IMR-90 (cell line): ENCODE measurements at regions not wholly inside any gene's neighbourhood (a gene's known extent, or its start where the extent isn't known, plus 50 kb on each side); places are given as distances from the start of the nearest gene placed in this dataset.

ENCODE experiments used
- ATAC-seq: fragments of 200-7000 bp; cut with Tn5 transposase; 2 replicates; pipeline ENCODE4 v1.9.1; 2020; ENCODE audit warnings: low read depth, mild to moderate bottlenecking, moderate library complexity
- BruUV-seq: library from RNA; stranded (reverse); fragments of 400-500 nt; replicated peaks from 2 replicates; lab custom pipeline; 2021; lab: Mats Ljungman, UMichigan
- CTCF ChIA-PET: fragments of 300-600 bp; formaldehyde crosslinking; extraction: SDS; loops from one replicate; lab custom pipeline; 2021; ENCODE audit warnings: antibody characterized with exemption; lab: Yijun Ruan, JAX
- POLR2A ChIA-PET: fragments of 300-600 bp; sonication (Branson Sonifier 250); formaldehyde crosslinking; loops from one replicate; lab custom pipeline; 2022; ENCODE audit warnings: antibody characterized with exemption; ENCODE audit not compliant: unreplicated experiment; lab: Charles Lee
- DNase-seq: peaks from one replicate; pipeline ENCODE4 v3.0.0; 2013
- H2AFZ ChIP-seq: replicated peaks from 2 replicates; pipeline ENCODE3; 2013; ENCODE audit warnings: low read length, mild to moderate bottlenecking; ENCODE audit not compliant: poor library complexity
- H2AK5ac ChIP-seq: 2 replicates; pipeline ENCODE4 v1.6.1; 2013; ENCODE audit warnings: low read depth, low read length, inconsistent platforms
- H2AK9ac ChIP-seq: replicated peaks from 2 replicates; pipeline ENCODE3; 2013; ENCODE audit warnings: mild to moderate bottlenecking, low read depth, low read length, moderate library complexity; ENCODE audit not compliant: poor library complexity
- H2BK120ac ChIP-seq: 2 replicates; pipeline ENCODE4 v1.6.1; 2013; ENCODE audit warnings: low read depth, low read length, inconsistent platforms
- H2BK15ac ChIP-seq: 3 replicates; pipeline ENCODE4 v1.6.1; 2013; ENCODE audit warnings: low read depth, low read length, inconsistent platforms
- H2BK20ac ChIP-seq: 2 replicates; pipeline ENCODE4 v1.6.1; 2013; ENCODE audit warnings: low read depth, mild to moderate bottlenecking, inconsistent platforms, low read length, moderate library complexity
- H2BK5ac ChIP-seq: 2 replicates; pipeline ENCODE4 v1.6.1; 2013; ENCODE audit warnings: mild to moderate bottlenecking, low read depth, low read length, inconsistent platforms; ENCODE audit not compliant: poor library complexity, severe bottlenecking
- H3K14ac ChIP-seq: replicated peaks from 2 replicates; pipeline ENCODE4 v1.6.1; 2013; ENCODE audit warnings: low read depth, low read length, inconsistent platforms
- H3K18ac ChIP-seq: 2 replicates; pipeline ENCODE4 v1.6.1; 2013; ENCODE audit warnings: low read depth, low read length, control low read depth
- H3K23ac ChIP-seq: 2 replicates; pipeline ENCODE4 v1.6.1; 2013; ENCODE audit warnings: low read depth, low read length, inconsistent platforms
- H3K27ac ChIP-seq: 2 replicates; pipeline ENCODE4 v1.5.1; 2013; ENCODE audit warnings: mild to moderate bottlenecking, control low read depth, low read length; ENCODE audit not compliant: insufficient read depth
- H3K27me3 ChIP-seq: 2 replicates; pipeline ENCODE4 v1.6.1; 2013; ENCODE audit warnings: low read length; ENCODE audit not compliant: control insufficient read depth, insufficient read depth
- H3K36me3 ChIP-seq: 2 replicates; pipeline ENCODE4 v1.6.1; 2013; ENCODE audit warnings: low read length, mixed read lengths; ENCODE audit not compliant: control insufficient read depth, insufficient read depth
- H3K4ac ChIP-seq: 2 replicates; pipeline ENCODE4 v1.6.1; 2013; ENCODE audit warnings: low read depth, low read length, inconsistent platforms
- H3K4me1 ChIP-seq: 2 replicates; pipeline ENCODE4 v1.6.1; 2013; ENCODE audit warnings: low read length, mixed read lengths; ENCODE audit not compliant: control insufficient read depth, insufficient read depth
- H3K4me2 ChIP-seq: 2 replicates; pipeline ENCODE4 v1.6.1; 2013; ENCODE audit warnings: low read depth, mild to moderate bottlenecking, control low read depth, low read length, moderate library complexity
- H3K4me3 ChIP-seq: 2 replicates; pipeline ENCODE4 v1.5.1; 2013; ENCODE audit warnings: low read depth, mild to moderate bottlenecking, control low read depth, low read length, moderate library complexity; ENCODE audit not compliant: insufficient read depth
- H3K56ac ChIP-seq: 2 replicates; pipeline ENCODE4 v1.6.1; 2013; ENCODE audit warnings: low read length, inconsistent platforms; ENCODE audit not compliant: insufficient read depth; ENCODE audit errors: extremely low read depth
- H3K79me1 ChIP-seq, 2 experiments: 2 replicates each; pipeline ENCODE4 v1.6.1; 2013; ENCODE audit warnings: low read length in 2 of 2, inconsistent platforms in 1 of 2, low read depth in 1 of 2
- H3K9ac ChIP-seq: 2 replicates; pipeline ENCODE4 v1.6.1; 2013; ENCODE audit warnings: low read depth, low read length, control low read depth
- H3K9me1 ChIP-seq: 2 replicates; pipeline ENCODE4 v1.6.1; 2013; ENCODE audit warnings: low read length, inconsistent platforms; ENCODE audit not compliant: insufficient read depth
- H3K9me3 ChIP-seq: 2 replicates; pipeline ENCODE4 v1.6.1; 2013; ENCODE audit warnings: low read length; ENCODE audit not compliant: control insufficient read depth, insufficient read depth
- H4K20me1 ChIP-seq: 2 replicates; pipeline ENCODE4 v1.6.1; 2013; ENCODE audit warnings: low read length, inconsistent platforms; ENCODE audit not compliant: insufficient read depth
- H4K5ac ChIP-seq: 2 replicates; pipeline ENCODE4 v1.6.1; 2013; ENCODE audit warnings: mild to moderate bottlenecking, low read depth, low read length, control low read depth
- H4K8ac ChIP-seq, 2 experiments: 2 replicates each; pipeline ENCODE4 v1.6.1; 2013; ENCODE audit warnings: low read depth in 2 of 2, low read length in 2 of 2, control low read depth in 1 of 2, inconsistent platforms in 1 of 2
- H4K91ac ChIP-seq: 2 replicates; pipeline ENCODE4 v1.6.1; 2013; ENCODE audit warnings: low read depth, low read length, inconsistent platforms; ENCODE audit not compliant: insufficient read depth
- ELK1 ChIP-seq: fragments of 150-350 bp; IDR thresholded peaks from 2 replicates; pipeline ENCODE4 v1.6.1; 2016; ENCODE audit warnings: low read depth, mild to moderate bottlenecking, low read length, moderate library complexity, borderline replicate concordance
- MXI1 ChIP-seq: IDR thresholded peaks from 2 replicates; pipeline ENCODE4 v1.6.1; 2012; ENCODE audit warnings: low read depth, mild to moderate bottlenecking, low read length, moderate library complexity, borderline replicate concordance
- RAD21 ChIP-seq: IDR thresholded peaks from 2 replicates; pipeline ENCODE4 v1.6.1; 2012; ENCODE audit warnings: low read length, improper control_type of control experiment
- SMC3 ChIP-seq: fragments of 150-350 bp; IDR thresholded peaks from 2 replicates; pipeline ENCODE4 v1.6.1; 2016; ENCODE audit warnings: low read depth, mild to moderate bottlenecking, antibody characterized with exemption, low read length, moderate library complexity
- USF2 ChIP-seq: fragments of 150-350 bp; IDR thresholded peaks from 2 replicates; pipeline ENCODE4 v1.6.1; 2017; ENCODE audit warnings: mild to moderate bottlenecking, antibody characterized with exemption, low read length, low read depth
- WGBS, 2 experiments: methylation state at CpG; one replicate each; pipeline versions ENCODE4 v1.1.5 to v1.1.7; 2013; ENCODE audit warnings: missing lambda C conversion rate in 2 of 2; ENCODE audit not compliant: insufficient read length in 1 of 2; ENCODE audit errors: extremely low coverage in 2 of 2; 5-methylcytosine and 5-hydroxymethylcytosine counted together
- dilution Hi-C: fragments of 300-500 bp; cut with HindIII; formaldehyde crosslinking; loops from one replicate; pipeline ENCODE4 v1.14.3; 2018; ENCODE audit warnings: low sequenced_read_pairs; ENCODE audit not compliant: unreplicated experiment
- in situ Hi-C: fragments of 300-500 bp; cut with MboI; formaldehyde crosslinking; loops from 3 replicates; pipeline ENCODE4 v1.14.3; 2019; ENCODE audit warnings: low sequenced_read_pairs, inconsistent platforms, mixed read lengths
- intact Hi-C: fragments of 100-400 bp; cut with micrococcal nuclease; formaldehyde crosslinking; loops from 2 replicates; pipeline ENCODE4 v1.10.0; 2022

DNA sequence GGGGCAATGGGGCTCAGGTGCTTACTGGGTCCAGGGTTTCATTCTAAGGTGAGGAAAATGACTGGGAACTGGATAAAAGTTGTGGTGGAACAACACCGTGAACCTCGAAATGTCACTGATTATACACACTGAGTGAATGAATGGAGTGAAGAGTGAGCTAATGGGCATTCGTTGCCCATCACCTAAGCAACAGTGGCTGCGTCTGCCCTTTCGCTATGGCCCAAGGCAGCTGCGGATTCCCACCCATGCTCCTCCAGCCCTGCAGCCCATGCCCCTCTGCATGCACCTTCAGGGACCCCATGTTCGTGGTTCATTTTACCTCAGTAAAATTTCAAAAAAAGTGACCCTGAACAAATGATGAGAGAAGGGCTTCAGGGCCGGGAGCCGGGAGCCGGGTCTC is 196.3 kb downstream of the CTTN start:
- no peak overlapping the region for H3K9ac ChIP-seq
- H2BK15ac ChIP-seq: no peak overlapping the region
- no peak overlapping the region for H3K4ac ChIP-seq
- no peaks in the 10 kb centered on the region for H3K36me3 ChIP-seq
- dilution Hi-C loops: no loop called here
- no peak overlapping the region for H2AK9ac ChIP-seq
- H3K9me1 ChIP-seq: no peaks in the 10 kb centered on the region
- no peak overlapping the region for H2AFZ ChIP-seq
- no peak for DNase-seq
- no peak overlapping the region for H4K8ac ChIP-seq
- POLR2A ChIA-PET: no interaction called here
- H2BK120ac ChIP-seq: no peak overlapping the region
- no peak overlapping the region for H3K56ac ChIP-seq
- H2BK20ac ChIP-seq: no peak overlapping the region
- H3K14ac ChIP-seq: no peak overlapping the region
- no peak overlapping the region for H3K4me3 ChIP-seq
- intact Hi-C loops: no loop called here
- no peak overlapping the region for H2AK5ac ChIP-seq
- no peaks in the 10 kb centered on the region for H3K79me1 ChIP-seq
- 87% methylated on average over 4 of the region's 10 CpGs; no CpG with 5 or more reads in 1 of the 2 experiments for WGBS, 2 experiments
- no peak overlapping the region for H3K27ac ChIP-seq
- CTCF ChIA-PET: no interaction called here
- H4K5ac ChIP-seq: no peak overlapping the region
- no peak overlapping the region for H3K18ac ChIP-seq
- no peaks in the 10 kb centered on the region for H3K9me3 ChIP-seq
- H4K20me1 ChIP-seq: no peaks in the 10 kb centered on the region; the same call in 1 of the 2 replicates
- no peaks in the 10 kb centered on the region for H3K4me1 ChIP-seq
- TF ChIP-seq USF2 (no peak), MXI1 (no peak), RAD21 (no peak), SMC3 (no peak), ELK1 (no peak)
- in situ Hi-C loops: no loop called here
- no peak overlapping the region for H3K23ac ChIP-seq
- no TSS peak for BruUV-seq
- no peak overlapping the region for H4K91ac ChIP-seq
- no peak for ATAC-seq
- H2BK5ac ChIP-seq: no peak overlapping the region
- H3K4me2 ChIP-seq: no peak overlapping the region
- peaks cover 4% of the 10 kb centered on the region; the same call in 1 of the 2 replicates for H3K27me3 ChIP-seq
